Stomach (tissue), 8 donors: ENCODE measurements at regions not wholly inside any gene's neighbourhood (a gene's known extent, or its start where the extent isn't known, plus 50 kb on each side); places are given as distances from the start of the nearest gene placed in this dataset.
"Not testable (repeated sequence)": the region's sequence is repeated elsewhere in the genome, so short reads cannot be mapped to it uniquely, and the experiment has no call there.

Source experiments
- DNase-seq, 2 donors: peaks; one replicate each; pipeline versions ENCODE4 v3.0.0 to v3.0.0-alpha.2; 2013 to 2019
- H3K27ac ChIP-seq, 5 donors: fragments of 200-600 bp in 4 of 5; sonication (generic) in 4 of 5; one replicate each; pipeline ENCODE4 v1.5.1; 2013 to 2019; ENCODE audit warnings: mild to moderate bottlenecking in 1 of 5, moderate library complexity in 1 of 5
- H3K27me3 ChIP-seq, 3 donors: fragments of 200-600 bp; sonication (generic); one replicate each; pipeline ENCODE4 v1.5.1; 2017 to 2019; ENCODE audit warnings: mixed run types in 1 of 3
- H3K36me3 ChIP-seq, 4 donors: fragments of 200-600 bp; sonication (generic); 1 replicate in 3 of 4; 2 replicates in 1 of 4; pipeline ENCODE4 v1.5.1; 2016 to 2019
- H3K4me1 ChIP-seq, 4 donors: fragments of 200-600 bp; sonication (generic); one replicate each; pipeline ENCODE4 v1.5.1; 2016 to 2019
- H3K4me3 ChIP-seq, 4 donors: fragments of 200-600 bp; sonication (generic) in 3 of 4; one replicate each; pipeline ENCODE4 v1.5.1; 2016 to 2019; ENCODE audit warnings: mild to moderate bottlenecking in 1 of 4
- H3K9me3 ChIP-seq, 4 donors: fragments of 200-600 bp; sonication (generic); one replicate each; pipeline ENCODE4 v1.5.1; 2016 to 2019
- EP300 ChIP-seq: sonication (generic); formaldehyde crosslinking; IDR thresholded peaks from one replicate; pipeline ENCODE4 v1.6.1; 2017; ENCODE audit warnings: antibody characterized with exemption
- POLR2A ChIP-seq, 4 donors: fragments of 450-650 bp; IDR thresholded peaks; one replicate each; pipeline ENCODE4 v1.6.1; 2016; ENCODE audit warnings: antibody characterized with exemption in 4 of 4, control low read depth in 2 of 4, mild to moderate bottlenecking in 1 of 4, moderate library complexity in 1 of 4
- POLR2AphosphoS5 ChIP-seq, 3 donors: sonication (generic); formaldehyde crosslinking; IDR thresholded peaks; one replicate each; pipeline ENCODE4 v1.6.1; 2016; ENCODE audit warnings: antibody characterized with exemption in 3 of 3
- WGBS, 5 donors: extraction: QIAGEN DNeasy Blood & Tissue Kit in 3 of 5; methylation state at CpG; one replicate each; pipeline versions ENCODE4 v1.1.5 to v1.1.7; 2013 to 2018; 5-methylcytosine and 5-hydroxymethylcytosine counted together
- intact Hi-C: fragments of 100-400 bp; cut with DNase I; formaldehyde crosslinking; loops from one replicate; pipeline ENCODE4 v1.15.1; 2023; ENCODE audit warnings: low total_unique reads
- TF ChIP-seq, protein P1 (sequence below), 7 experiments: fragments of 450-650 bp in 4 of 7; fragments of 200-600 bp in 3 of 7; sonication (generic) in 3 of 7; IDR thresholded peaks; one replicate each; pipeline ENCODE4 v1.5.1; 2016 to 2019; ENCODE audit warnings: antibody characterized with exemption in 7 of 7, control low read depth in 2 of 7, mild to moderate bottlenecking in 1 of 7
- donor health status: healthy with polysubstance abuse.
- donor health status: Bipolar disorder and iron deficiency.
- donor health status: healthy.

DNA sequence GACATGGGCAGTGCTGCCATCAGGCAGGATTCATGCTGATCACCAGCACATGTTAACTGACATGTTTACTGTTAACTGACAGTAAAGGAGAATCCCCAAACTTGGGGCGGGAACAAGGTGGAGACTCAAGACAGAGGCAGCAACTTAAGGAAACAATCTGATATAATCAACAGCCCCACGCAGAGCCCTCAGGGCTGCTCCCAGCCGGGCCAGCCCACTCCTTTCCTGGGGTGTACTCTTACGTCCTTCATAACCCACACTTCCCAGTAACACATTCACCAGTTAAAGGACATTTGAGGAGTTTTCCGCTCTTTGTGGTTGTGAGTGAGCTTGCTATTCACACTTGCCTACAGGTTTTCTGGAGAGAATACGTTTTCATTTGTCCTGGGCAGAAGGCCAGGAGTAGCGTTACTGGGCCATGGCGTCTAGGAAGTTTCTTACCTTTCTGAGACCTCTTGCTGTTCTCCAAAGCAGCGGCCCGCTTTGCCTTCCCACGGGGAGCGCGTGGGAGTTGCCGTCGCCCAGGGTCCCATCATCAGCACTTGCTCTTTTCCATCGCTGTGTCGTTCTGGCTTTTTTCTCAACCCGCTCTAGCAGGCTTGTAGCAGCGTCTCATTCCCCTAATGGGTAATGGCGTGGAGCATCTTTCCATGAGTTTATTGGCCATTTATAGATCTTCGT lies 56.4 kb downstream of the FOXF2 start:
- H3K9me3 ChIP-seq, result peaks cover 0 to 8% (median 7%) of the 10 kb centered on the region in 4 donors
- H3K36me3 ChIP-seq, result no peaks in the 10 kb centered on the region
- no peaks in the 10 kb centered on the region for H3K4me1 ChIP-seq
- H3K27me3 ChIP-seq, result peaks cover 0 to 17% (median 3%) of the 10 kb centered on the region in 3 donors
- DNase-seq, result no peak
- H3K27ac ChIP-seq, result no peak overlapping the region
- TF ChIP-seq EP300 (no peak), POLR2A (IDR thresholded peaks at IDR 0.05) (no peak), POLR2AphosphoS5 (IDR thresholded peaks at IDR 0.05) (no peak)
- TF ChIP-seq, protein P1, sequence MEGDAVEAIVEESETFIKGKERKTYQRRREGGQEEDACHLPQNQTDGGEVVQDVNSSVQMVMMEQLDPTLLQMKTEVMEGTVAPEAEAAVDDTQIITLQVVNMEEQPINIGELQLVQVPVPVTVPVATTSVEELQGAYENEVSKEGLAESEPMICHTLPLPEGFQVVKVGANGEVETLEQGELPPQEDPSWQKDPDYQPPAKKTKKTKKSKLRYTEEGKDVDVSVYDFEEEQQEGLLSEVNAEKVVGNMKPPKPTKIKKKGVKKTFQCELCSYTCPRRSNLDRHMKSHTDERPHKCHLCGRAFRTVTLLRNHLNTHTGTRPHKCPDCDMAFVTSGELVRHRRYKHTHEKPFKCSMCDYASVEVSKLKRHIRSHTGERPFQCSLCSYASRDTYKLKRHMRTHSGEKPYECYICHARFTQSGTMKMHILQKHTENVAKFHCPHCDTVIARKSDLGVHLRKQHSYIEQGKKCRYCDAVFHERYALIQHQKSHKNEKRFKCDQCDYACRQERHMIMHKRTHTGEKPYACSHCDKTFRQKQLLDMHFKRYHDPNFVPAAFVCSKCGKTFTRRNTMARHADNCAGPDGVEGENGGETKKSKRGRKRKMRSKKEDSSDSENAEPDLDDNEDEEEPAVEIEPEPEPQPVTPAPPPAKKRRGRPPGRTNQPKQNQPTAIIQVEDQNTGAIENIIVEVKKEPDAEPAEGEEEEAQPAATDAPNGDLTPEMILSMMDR (IDR thresholded peaks at IDR 0.05), result no peak
- intact Hi-C loops, result no loop called here
- H3K4me3 ChIP-seq, result no peak overlapping the region
- WGBS, 5 donors, result 81 to 87% (median 84%) methylated on average over 21 of the region's 21 CpGs

DNA sequence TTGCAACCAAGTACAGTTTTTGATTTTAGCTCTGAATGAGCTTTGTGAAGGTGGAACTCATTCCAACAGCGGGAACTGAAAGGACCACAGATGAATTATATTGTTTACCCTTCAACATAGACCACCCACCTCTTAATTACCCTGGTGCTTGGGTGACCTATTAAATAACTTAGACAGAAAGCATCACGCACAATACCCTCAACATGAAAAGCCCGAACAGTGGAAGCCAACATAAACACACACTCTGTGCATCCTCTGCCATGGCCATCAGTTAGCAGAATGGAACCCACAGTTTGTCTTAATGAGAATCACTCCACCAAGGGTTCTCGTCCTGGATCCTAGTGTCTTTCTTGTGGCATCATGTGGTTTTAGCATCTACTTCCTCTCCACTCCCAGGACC lies 60.5 kb downstream of the FOXF2 start:
- H3K4me3 ChIP-seq, result no peak overlapping the region
- H3K27me3 ChIP-seq, result peaks cover 0 to 17% (median 3%) of the 10 kb centered on the region in 3 donors
- H3K4me1 ChIP-seq, result no peaks in the 10 kb centered on the region
- no peak for DNase-seq
- H3K9me3 ChIP-seq, result peaks cover 0 to 24% (median 22%) of the 10 kb centered on the region in 4 donors
- no peaks in the 10 kb centered on the region for H3K36me3 ChIP-seq
- 59 to 79% (median 77%) methylated on average over 4 of the region's 4 CpGs for WGBS, 5 donors
- intact Hi-C loops, result no loop called here
- no peak overlapping the region for H3K27ac ChIP-seq
- TF ChIP-seq EP300 (no peak), POLR2AphosphoS5 (IDR thresholded peaks at IDR 0.05) (no peak), POLR2A (IDR thresholded peaks at IDR 0.05) (no peak)
- TF ChIP-seq, protein P1 (IDR thresholded peaks at IDR 0.05), result no peak

DNA sequence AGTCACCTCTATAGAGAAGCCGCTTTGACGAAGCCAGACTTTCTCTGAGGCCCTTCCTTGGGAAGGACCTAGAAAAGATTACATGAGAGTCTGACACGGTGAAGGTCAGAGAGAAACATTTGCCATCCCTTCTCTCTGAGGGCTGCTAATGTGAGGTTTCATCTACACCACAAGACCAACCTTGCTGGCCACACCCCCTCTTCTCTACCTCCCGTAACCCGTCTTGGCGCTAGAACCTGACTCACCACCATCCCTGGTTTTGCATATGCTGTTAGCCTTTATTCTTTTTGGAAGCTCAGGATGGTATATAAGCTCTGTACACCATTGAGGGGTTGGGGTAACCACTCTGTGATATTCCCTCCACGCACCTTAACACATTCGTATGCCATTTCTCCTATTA lies 63.6 kb downstream of the FOXF2 start:
- Histone ChIP-seq H3K4me3 (no peak overlapping the region), H3K4me1 (no peaks in the 10 kb centered on the region), H3K27ac (no peak overlapping the region), H3K27me3 (peaks cover 0 to 17% (median 3%) of the 10 kb centered on the region in 3 donors), H3K36me3 (no peaks in the 10 kb centered on the region), H3K9me3 (peaks cover 0 to 24% (median 22%) of the 10 kb centered on the region in 4 donors)
- WGBS, 5 donors, result 90 to 96% (median 94%) methylated on average over 8 of the region's 8 CpGs
- intact Hi-C loops, result no loop called here
- TF ChIP-seq, protein P1 (IDR thresholded peaks at IDR 0.05), result no peak
- TF ChIP-seq EP300, result no peak
- no peak for TF ChIP-seq POLR2AphosphoS5 (IDR thresholded peaks at IDR 0.05)
- no peak for TF ChIP-seq POLR2A (IDR thresholded peaks at IDR 0.05)
- no peak for DNase-seq

DNA sequence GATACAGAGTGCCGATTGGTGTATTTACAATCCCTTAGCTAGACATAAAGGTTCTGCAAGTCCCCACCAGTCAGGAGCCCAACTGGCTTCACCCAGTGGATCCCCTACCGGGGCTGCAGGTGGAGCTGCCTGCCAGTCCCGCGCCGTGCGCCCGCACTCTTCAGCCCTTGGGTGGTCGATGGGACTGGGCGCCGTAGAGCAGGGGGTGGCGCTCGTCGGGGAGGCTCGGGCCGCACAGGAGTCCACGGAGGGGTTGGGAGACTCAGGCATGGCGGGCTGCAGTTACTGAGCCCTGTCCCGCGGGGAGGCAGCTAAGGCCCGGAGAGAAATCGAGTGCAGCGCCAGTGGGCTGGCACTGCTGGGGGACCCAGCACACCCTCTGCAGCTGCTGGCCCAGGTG lies 67.4 kb downstream of the FOXF2 start:
- intact Hi-C loops, H3K4me1 ChIP-seq, H3K4me3 ChIP-seq, H3K27me3 ChIP-seq, H3K27ac ChIP-seq, H3K9me3 ChIP-seq, H3K36me3 ChIP-seq, DNase-seq: not testable (repeated sequence)
- 87 to 98% (median 96%) methylated on average over 8 to 22 of the region's 22 CpGs for WGBS, 5 donors

DNA sequence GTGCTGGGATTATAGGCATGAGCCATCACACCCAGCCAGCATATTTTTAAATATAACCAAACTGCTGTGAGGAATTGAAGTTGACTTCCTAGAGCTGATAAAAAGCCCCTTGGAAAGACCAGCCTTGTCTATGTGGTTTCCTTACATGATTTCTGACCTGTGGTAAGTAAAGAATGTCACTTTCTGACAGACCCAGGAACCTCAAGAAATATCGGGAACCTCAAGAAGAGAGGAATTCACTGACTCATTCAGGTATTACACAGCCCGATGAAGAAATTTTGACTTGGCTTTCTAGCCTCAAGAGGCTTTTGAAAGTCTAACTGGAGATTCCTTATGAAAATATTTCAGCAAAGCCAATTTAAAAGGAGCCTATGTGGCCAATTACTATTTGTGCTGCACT lies 71.8 kb downstream of the FOXF2 start:
- Histone ChIP-seq H3K36me3 (no peaks in the 10 kb centered on the region), H3K27ac (no peak overlapping the region), H3K9me3 (no peaks in the 10 kb centered on the region), H3K4me1 (no peaks in the 10 kb centered on the region), H3K4me3 (no peak overlapping the region), H3K27me3 (no peaks in the 10 kb centered on the region)
- WGBS, 5 donors, result 76 to 86% (median 80%) methylated on average over 2 of the region's 2 CpGs
- TF ChIP-seq POLR2AphosphoS5 (IDR thresholded peaks at IDR 0.05) (no peak), EP300 (no peak), POLR2A (IDR thresholded peaks at IDR 0.05) (no peak)
- TF ChIP-seq, protein P1 (IDR thresholded peaks at IDR 0.05), result no peak
- no peak for DNase-seq
- intact Hi-C loops, result no loop called here
